ENCODE measurements at regions not wholly inside any gene's neighbourhood (a gene's known extent, or its start where the extent isn't known, plus 50 kb on each side); places are given as distances from the start of the nearest gene placed in this dataset.
A peak's percentile ranks its signal among the peaks of the same experiment; 100 is the strongest.

GRCh38 chr12:124379938-124380754 lies 85.3 kb downstream of the RFLNA start:
- peak; percentile 64 to 71 (median 66) for TF ChIP-seq CTCF (IDR thresholded peaks at IDR 0.05)
- TF ChIP-seq POLR2A (IDR thresholded peaks at IDR 0.05; ENCODE audit: low read depth) = no peak
- TF ChIP-seq POLR2AphosphoS5 (IDR thresholded peaks at IDR 0.05) = peak; percentile 66 to 80
- no peak for TF ChIP-seq EP300 (IDR thresholded peaks at IDR 0.05)
